ENCODE measurements at regions not wholly inside any gene's neighbourhood (a gene's known extent, or its start where the extent isn't known, plus 50 kb on each side); places are given as distances from the start of the nearest gene placed in this dataset.

GRCh38 chr5:167899490-167900070 is 391.9 kb upstream of the WWC1 start:
- TF ChIP-seq MAX (IDR thresholded peaks at IDR 0.05; ENCODE audit: insufficient read depth, insufficient read length) (no peak), MYC (IDR thresholded peaks at IDR 0.05; ENCODE audit: low read depth, low read length) (no peak)
- no peak overlapping the region for H3K9ac ChIP-seq (replicated peaks; ENCODE audit: extremely low read depth, insufficient read depth, low read length)
- no peaks in the 10 kb centered on the region for H3K4me1 ChIP-seq (ENCODE audit: control insufficient read depth, extremely low read depth, insufficient read depth, low read length)
- CTCF ChIA-PET = no interaction called here
- H3K4me3 ChIP-seq (replicated peaks in 1 of 3; ENCODE audit: insufficient read depth in 1 of 3, low read depth in 1 of 3, low read length in 3 of 3) = no peak overlapping the region
- H3K27ac ChIP-seq (ENCODE audit: insufficient read depth, low read depth, low read length) = no peak overlapping the region
- no peaks in the 10 kb centered on the region for H3K79me2 ChIP-seq (ENCODE audit: control insufficient read depth, insufficient read depth, low read length)
- no peak overlapping the region for H2AFZ ChIP-seq (ENCODE audit: low read depth, low read length)
- BruUV-seq (replicated peaks) = no TSS peak
- intact Hi-C loops (cut with micrococcal nuclease) = no loop called here
- FAIRE-seq (no peak), DNase-seq (ENCODE audit: low read depth, low spot score) (no peak)
- no peaks in the 10 kb centered on the region for H3K36me3 ChIP-seq (ENCODE audit: control insufficient read depth in 2 of 2, extremely low read depth in 1 of 2, insufficient read depth in 2 of 2, low read length in 2 of 2)
- H4K20me1 ChIP-seq (replicated peaks; ENCODE audit: control insufficient read depth, extremely low read depth, insufficient read depth, low read length) = no peaks in the 10 kb centered on the region
- no peak overlapping the region for H3K4me2 ChIP-seq (ENCODE audit: insufficient read depth, low read length)
- dilution Hi-C loops (cut with MboI; ENCODE audit: extremely low pct_ligation_motif_present, low sequenced_read_pairs) = no loop called here
- no peaks in the 10 kb centered on the region for H3K27me3 ChIP-seq (ENCODE audit: control insufficient read depth in 2 of 2, insufficient read depth in 2 of 2, low read length in 2 of 2)
- POLR2A ChIA-PET = no interaction called here
- no peaks in the 10 kb centered on the region for H3K9me1 ChIP-seq (replicated peaks; ENCODE audit: control insufficient read depth, extremely low read depth, insufficient read depth, low read length)
- H3K9me3 ChIP-seq (replicated peaks; ENCODE audit: control insufficient read depth, insufficient read depth, low read length) = peaks cover 6% of the 10 kb centered on the region

GRCh38 chr5:167900340-167900935 is 391.0 kb upstream of the WWC1 start:
- no peaks in the 10 kb centered on the region for H3K4me1 ChIP-seq (ENCODE audit: control insufficient read depth, extremely low read depth, insufficient read depth, low read length)
- no peaks in the 10 kb centered on the region for H3K79me2 ChIP-seq (ENCODE audit: control insufficient read depth, insufficient read depth, low read length)
- no peaks in the 10 kb centered on the region for H3K27me3 ChIP-seq (ENCODE audit: control insufficient read depth in 2 of 2, insufficient read depth in 2 of 2, low read length in 2 of 2)
- H3K9me3 ChIP-seq (replicated peaks; ENCODE audit: control insufficient read depth, insufficient read depth, low read length) = peaks cover 6% of the 10 kb centered on the region
- no peak overlapping the region for H3K4me3 ChIP-seq (replicated peaks in 1 of 3; ENCODE audit: insufficient read depth in 1 of 3, low read depth in 1 of 3, low read length in 3 of 3)
- POLR2A ChIA-PET = no interaction called here
- H2AFZ ChIP-seq (ENCODE audit: low read depth, low read length) = no peak overlapping the region
- TF ChIP-seq MYC (IDR thresholded peaks at IDR 0.05; ENCODE audit: low read depth, low read length) = no peak
- TF ChIP-seq JUN (IDR thresholded peaks at IDR 0.05; ENCODE audit: borderline replicate concordance, insufficient read depth, insufficient read length, low read depth) = no peak
- no peak for TF ChIP-seq GATA2 (IDR thresholded peaks at IDR 0.05; ENCODE audit: insufficient read depth, insufficient read length, low read depth, low read length)
- TF ChIP-seq MAX (IDR thresholded peaks at IDR 0.05; ENCODE audit: insufficient read depth, insufficient read length) = no peak
- TF ChIP-seq CTCF (IDR thresholded peaks at IDR 0.05; ENCODE audit: extremely low read depth in 1 of 2, insufficient read depth in 1 of 2, low read depth in 1 of 2, low read length in 2 of 2) = no peak
- TF ChIP-seq EZH2 (IDR thresholded peaks at IDR 0.05; ENCODE audit: borderline replicate concordance, low read depth, low read length, severe bottlenecking) = no peak
- TF ChIP-seq POLR2A (IDR thresholded peaks at IDR 0.05; ENCODE audit: low read depth, low read length) = no peak
- TF ChIP-seq FOS (IDR thresholded peaks at IDR 0.05; ENCODE audit: borderline replicate concordance, insufficient read depth, low read length) = no peak
- H3K9me1 ChIP-seq (replicated peaks; ENCODE audit: control insufficient read depth, extremely low read depth, insufficient read depth, low read length) = no peaks in the 10 kb centered on the region
- DNase-seq (ENCODE audit: low read depth, low spot score) = no peak
- no peak overlapping the region for H3K4me2 ChIP-seq (ENCODE audit: insufficient read depth, low read length)
- no peak overlapping the region for H3K9ac ChIP-seq (replicated peaks; ENCODE audit: extremely low read depth, insufficient read depth, low read length)
- FAIRE-seq = no peak
- no peaks in the 10 kb centered on the region for H3K36me3 ChIP-seq (ENCODE audit: control insufficient read depth in 2 of 2, extremely low read depth in 1 of 2, insufficient read depth in 2 of 2, low read length in 2 of 2)
- intact Hi-C loops (cut with micrococcal nuclease) = no loop called here
- BruUV-seq (replicated peaks) = no TSS peak
- H4K20me1 ChIP-seq (replicated peaks; ENCODE audit: control insufficient read depth, extremely low read depth, insufficient read depth, low read length) = no peaks in the 10 kb centered on the region
- dilution Hi-C loops (cut with MboI; ENCODE audit: extremely low pct_ligation_motif_present, low sequenced_read_pairs) = no loop called here
- H3K27ac ChIP-seq (ENCODE audit: insufficient read depth, low read depth, low read length) = no peak overlapping the region
- CTCF ChIA-PET = no interaction called here

Data from endothelial cell of umbilical vein (primary cell).